Suprapubic skin (tissue), 4 donors: ENCODE measurements at regions not wholly inside any gene's neighbourhood (a gene's known extent, or its start where the extent isn't known, plus 50 kb on each side); places are given as distances from the start of the nearest gene placed in this dataset.

Experiments
- POLR2A ChIP-seq, 2 donors: fragments of 450-650 bp; IDR thresholded peaks; one replicate each; pipeline ENCODE4 v1.6.1; 2017; ENCODE audit warnings: antibody characterized with exemption in 2 of 2, mild to moderate bottlenecking in 2 of 2, moderate library complexity in 2 of 2
- POLR2AphosphoS5 ChIP-seq, 3 donors: sonication (generic); formaldehyde crosslinking; IDR thresholded peaks; one replicate each; pipeline ENCODE4 v1.6.1; 2017; ENCODE audit warnings: antibody characterized with exemption in 3 of 3
- TF ChIP-seq, protein P1 (sequence below), 2 donors: fragments of 200-600 bp in 1 of 2; fragments of 450-650 bp in 1 of 2; sonication (generic) in 1 of 2; IDR thresholded peaks; one replicate each; pipeline ENCODE4 v1.5.1; 2016 to 2019; ENCODE audit warnings: antibody characterized with exemption in 2 of 2, mild to moderate bottlenecking in 1 of 2, moderate library complexity in 1 of 2

DNA sequence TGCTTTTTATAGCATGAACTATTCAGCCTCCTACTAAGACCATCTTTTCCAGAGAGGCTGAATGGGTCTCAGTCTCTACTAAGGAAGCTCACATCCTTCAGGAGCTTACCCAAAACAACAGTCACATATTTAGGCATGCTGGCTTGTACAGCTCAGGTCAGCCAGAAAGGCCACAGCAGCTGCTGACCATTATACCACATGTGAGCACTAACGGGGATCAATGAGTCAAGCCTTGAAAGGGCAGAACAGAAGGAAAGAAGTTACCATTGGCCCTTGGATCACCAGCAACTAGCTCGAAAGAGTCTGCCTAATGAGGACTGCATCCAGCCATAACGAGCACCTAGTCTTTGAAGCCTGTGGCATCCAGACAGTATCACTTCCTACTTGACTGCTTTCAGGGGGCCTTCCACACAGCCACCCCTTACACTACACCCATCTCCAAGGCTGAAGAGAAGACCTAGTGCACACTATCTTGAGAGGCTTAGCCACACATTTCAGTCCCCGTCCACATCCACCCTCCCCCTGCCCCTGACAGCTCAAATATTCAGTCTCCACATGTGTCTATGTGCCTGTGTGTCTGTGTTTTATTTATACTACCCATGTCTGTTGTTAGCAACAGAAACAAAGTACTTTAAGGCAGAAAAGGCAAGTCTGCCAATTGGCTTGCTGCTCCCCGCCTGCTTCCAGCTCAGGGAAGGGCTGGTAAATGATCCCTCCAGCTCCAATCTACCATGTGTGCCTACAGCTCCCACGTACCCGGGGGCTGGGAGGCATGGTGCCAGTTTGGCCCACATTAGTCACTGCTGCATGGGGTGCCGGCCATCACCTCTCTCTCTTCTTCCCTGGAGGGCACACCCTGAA lies 95.5 kb downstream of the RPL27A start:
- TF ChIP-seq, protein P1, sequence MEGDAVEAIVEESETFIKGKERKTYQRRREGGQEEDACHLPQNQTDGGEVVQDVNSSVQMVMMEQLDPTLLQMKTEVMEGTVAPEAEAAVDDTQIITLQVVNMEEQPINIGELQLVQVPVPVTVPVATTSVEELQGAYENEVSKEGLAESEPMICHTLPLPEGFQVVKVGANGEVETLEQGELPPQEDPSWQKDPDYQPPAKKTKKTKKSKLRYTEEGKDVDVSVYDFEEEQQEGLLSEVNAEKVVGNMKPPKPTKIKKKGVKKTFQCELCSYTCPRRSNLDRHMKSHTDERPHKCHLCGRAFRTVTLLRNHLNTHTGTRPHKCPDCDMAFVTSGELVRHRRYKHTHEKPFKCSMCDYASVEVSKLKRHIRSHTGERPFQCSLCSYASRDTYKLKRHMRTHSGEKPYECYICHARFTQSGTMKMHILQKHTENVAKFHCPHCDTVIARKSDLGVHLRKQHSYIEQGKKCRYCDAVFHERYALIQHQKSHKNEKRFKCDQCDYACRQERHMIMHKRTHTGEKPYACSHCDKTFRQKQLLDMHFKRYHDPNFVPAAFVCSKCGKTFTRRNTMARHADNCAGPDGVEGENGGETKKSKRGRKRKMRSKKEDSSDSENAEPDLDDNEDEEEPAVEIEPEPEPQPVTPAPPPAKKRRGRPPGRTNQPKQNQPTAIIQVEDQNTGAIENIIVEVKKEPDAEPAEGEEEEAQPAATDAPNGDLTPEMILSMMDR (IDR thresholded peaks at IDR 0.05), result no peak
- TF ChIP-seq POLR2A (IDR thresholded peaks at IDR 0.05), result no peak
- no peak for TF ChIP-seq POLR2AphosphoS5 (IDR thresholded peaks at IDR 0.05)
